ENCODE measurements at regions not wholly inside any gene's neighbourhood (a gene's known extent, or its start where the extent isn't known, plus 50 kb on each side); places are given as distances from the start of the nearest gene placed in this dataset.

DNA sequence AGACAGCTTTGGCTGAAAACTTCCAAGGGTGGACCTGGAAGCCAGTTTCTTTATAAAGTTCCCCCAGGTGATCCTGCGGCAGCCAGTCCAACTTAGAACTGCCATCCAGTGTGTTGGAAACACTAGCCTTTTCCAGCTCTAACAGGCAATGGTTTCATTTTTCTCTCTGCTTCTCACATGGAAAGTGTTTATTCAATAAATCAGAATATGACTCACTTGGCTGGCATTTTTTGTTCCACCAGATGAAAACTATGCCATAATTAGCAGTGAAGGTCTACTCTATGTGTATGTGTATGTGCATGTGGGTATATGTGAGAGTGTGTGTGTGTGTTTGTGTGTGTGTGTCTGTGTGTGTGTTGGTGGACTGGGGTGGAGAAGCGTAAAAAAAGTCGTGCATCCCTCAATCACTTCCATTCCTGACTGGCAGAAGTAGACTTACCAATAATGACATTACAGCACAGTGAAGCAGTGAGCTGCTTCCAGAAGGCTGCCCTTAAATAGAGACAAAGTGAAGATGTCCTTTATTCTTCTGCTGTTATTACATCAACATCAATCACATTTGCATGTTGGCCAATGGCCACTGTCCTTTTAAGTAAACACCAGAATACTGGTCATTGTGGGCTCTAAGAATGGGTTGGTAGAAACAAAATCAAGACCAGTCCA, 90.9 kb upstream of the SETBP1 start:
- intact Hi-C loops (cut with DNase I, micrococcal nuclease) = no loop called here
- ATAC-seq (no peak), DNase-seq (no peak)
- Mint-ChIP-seq H3K27ac (no peak overlapping the region), H3K9me3 (ENCODE audit: low read depth) (no peaks in the 10 kb centered on the region), H3K4me3 (no peak overlapping the region), H3K4me1 (peaks cover 4% of the 10 kb centered on the region), H3K36me3 (ENCODE audit: low read depth) (no peaks in the 10 kb centered on the region), H3K27me3 (peaks cover 4% of the 10 kb centered on the region)
- ChIA-PET CTCF (no interaction called here), POLR2A (no interaction called here)

DNA sequence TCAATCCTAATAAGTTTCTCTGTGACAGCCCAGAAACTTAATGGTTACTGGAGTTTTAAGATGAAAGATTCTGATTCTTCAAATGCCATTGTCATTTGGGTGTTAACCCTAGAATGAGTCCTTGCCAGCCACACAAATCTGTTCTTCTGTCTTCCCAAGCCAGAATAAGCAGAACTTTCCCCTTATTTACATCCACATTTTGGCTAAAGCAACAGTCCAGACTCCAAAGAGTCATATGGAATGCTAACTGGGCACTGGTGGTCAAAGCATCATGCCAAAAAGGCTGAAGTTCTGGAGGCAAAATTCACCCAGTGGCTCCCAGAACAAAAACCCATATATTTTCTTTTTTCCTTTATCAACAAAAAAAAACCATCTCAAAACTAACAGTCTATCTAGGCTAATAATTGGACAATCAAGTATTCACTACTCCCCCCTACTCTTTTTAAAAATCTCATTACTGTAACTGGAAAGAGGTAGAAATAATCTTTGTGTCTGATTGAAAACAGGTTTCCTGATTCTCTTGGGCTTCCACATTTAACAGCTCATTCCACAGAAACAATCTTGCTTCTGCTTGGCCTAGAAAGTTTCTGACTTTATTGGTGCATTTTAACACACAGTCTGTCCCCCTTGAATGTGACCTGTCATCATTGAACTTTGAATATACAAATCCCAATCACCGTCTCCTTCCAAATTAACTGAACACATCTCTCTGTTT, 89.6 kb upstream of the SETBP1 start:
- ChIA-PET POLR2A (no interaction called here), CTCF (no interaction called here)
- no peak for DNase-seq
- H3K4me3 Mint-ChIP-seq = no peak overlapping the region
- no peaks in the 10 kb centered on the region for H3K9me3 Mint-ChIP-seq (ENCODE audit: low read depth)
- intact Hi-C loops (cut with DNase I, micrococcal nuclease) = no loop called here
- no peaks in the 10 kb centered on the region for H3K36me3 Mint-ChIP-seq (ENCODE audit: low read depth)
- ATAC-seq = no peak
- H3K27ac Mint-ChIP-seq = no peak overlapping the region
- peaks cover 4% of the 10 kb centered on the region for H3K27me3 Mint-ChIP-seq
- peaks cover 4% of the 10 kb centered on the region for H3K4me1 Mint-ChIP-seq

DNA sequence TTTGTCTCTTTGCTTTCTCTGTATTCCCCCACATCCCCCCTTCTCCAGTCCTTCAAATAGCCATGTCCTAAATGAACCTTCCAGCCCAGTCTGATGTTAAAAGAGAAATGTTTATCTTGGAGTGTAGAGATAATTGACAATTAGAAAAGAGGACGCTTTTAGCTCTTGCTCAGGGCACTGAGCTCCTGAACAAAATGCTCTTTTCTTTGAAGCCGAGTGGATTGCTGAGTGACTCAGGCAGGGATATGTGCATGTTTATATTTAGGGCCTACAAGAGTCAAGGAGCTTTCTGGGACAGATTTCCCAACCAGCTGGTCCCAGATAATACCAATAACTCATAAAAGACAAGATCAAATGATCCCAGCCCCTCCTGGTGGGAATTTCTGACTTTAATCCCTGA, 88.0 kb upstream of the SETBP1 start:
- Mint-ChIP-seq H3K27me3 (peaks cover 8% of the 10 kb centered on the region), H3K36me3 (ENCODE audit: low read depth) (no peaks in the 10 kb centered on the region), H3K9me3 (ENCODE audit: low read depth) (no peaks in the 10 kb centered on the region), H3K4me3 (no peak overlapping the region), H3K27ac (no peak overlapping the region), H3K4me1 (peaks cover 14% of the 10 kb centered on the region)
- POLR2A ChIA-PET = no interaction called here
- intact Hi-C loops (cut with DNase I, micrococcal nuclease) = no loop called here
- ATAC-seq = no peak
- CTCF ChIA-PET = no interaction called here
- no peak for DNase-seq

- POLR2A ChIA-PET = interaction anchor here (0.6 kb wide), 1 partner anchor 33 kb away, joined by 3 read pairs; no protein-coding TSS in a partner anchor
- no peaks in the 10 kb centered on the region for H3K9me3 Mint-ChIP-seq (ENCODE audit: low read depth)
- intact Hi-C loops (cut with DNase I, micrococcal nuclease) = no loop called here
- H3K4me3 Mint-ChIP-seq = no peak overlapping the region
- CTCF ChIA-PET = interaction anchor here (0.6 to 1.4 kb wide), 2 partner anchors 9 to 196 kb away, joined by 3 to 4 read pairs; no protein-coding TSS in a partner anchor
- no peak for DNase-seq
- no peak overlapping the region for H3K27ac Mint-ChIP-seq
- no peaks in the 10 kb centered on the region for H3K36me3 Mint-ChIP-seq (ENCODE audit: low read depth)
- H3K4me1 Mint-ChIP-seq = peaks cover 11% of the 10 kb centered on the region
- H3K27me3 Mint-ChIP-seq = peaks cover 15% of the 10 kb centered on the region
- no peak for ATAC-seq
Observed at GRCh38 chr18:44594799-44595467, 85.8 kb upstream of the SETBP1 start.

DNA sequence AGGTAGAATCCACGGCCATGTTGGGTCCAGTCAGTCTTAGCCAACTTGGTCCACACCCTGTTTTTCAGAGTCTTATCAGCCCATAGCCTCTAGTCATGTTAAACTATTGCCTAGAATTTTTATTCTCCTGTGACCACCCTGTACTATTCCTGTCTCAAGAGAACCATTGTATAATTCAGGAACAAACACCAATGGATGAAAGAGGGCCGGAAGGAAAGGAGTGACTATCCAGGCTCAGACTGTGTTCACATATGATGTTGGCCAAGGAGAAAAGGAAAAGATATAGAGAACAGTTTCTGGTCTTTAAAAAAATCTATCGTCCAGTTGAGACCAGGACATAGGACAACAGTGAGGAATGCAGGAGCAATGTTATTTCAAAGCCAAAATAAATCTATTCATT, 82.9 kb upstream of the SETBP1 start:
- H3K9me3 Mint-ChIP-seq (ENCODE audit: low read depth) = no peaks in the 10 kb centered on the region
- no peaks in the 10 kb centered on the region for H3K36me3 Mint-ChIP-seq (ENCODE audit: low read depth)
- ChIA-PET CTCF (interaction anchor here (0.6 to 0.7 kb wide), 2 partner anchors 61 to 95 kb away, joined by 3 read pairs; no protein-coding TSS in a partner anchor), POLR2A (interaction anchor here (0.6 kb wide), 1 partner anchor 47 kb away, joined by 9 read pairs; no protein-coding TSS in a partner anchor)
- intact Hi-C loops (cut with DNase I, micrococcal nuclease) = no loop called here
- peaks cover 11% of the 10 kb centered on the region for H3K4me1 Mint-ChIP-seq
- H3K4me3 Mint-ChIP-seq = no peak overlapping the region
- DNase-seq = no peak
- no peak overlapping the region for H3K27ac Mint-ChIP-seq
- peaks cover 12% of the 10 kb centered on the region for H3K27me3 Mint-ChIP-seq
- no peak for ATAC-seq

DNA sequence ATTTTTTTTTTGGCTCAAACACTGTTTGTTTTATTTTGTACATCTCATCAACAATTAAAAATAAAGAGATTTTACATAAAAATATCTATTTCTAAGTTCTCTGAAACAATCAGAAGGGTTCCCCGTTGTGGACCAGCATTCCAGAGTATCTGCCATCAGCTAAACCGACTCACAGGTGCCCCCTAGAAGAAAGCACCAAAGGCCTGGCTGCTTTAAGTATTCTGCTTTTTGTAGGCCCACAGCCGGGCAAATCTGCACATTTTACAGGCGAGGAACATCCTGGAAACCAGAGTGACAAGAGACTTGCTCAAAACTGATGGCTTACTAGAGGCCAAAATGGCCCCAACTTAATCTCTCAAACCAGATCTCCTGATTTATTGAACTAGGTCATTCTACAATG, 82.2 kb upstream of the SETBP1 start:
- ATAC-seq (no peak), DNase-seq (no peak)
- intact Hi-C loops (cut with DNase I, micrococcal nuclease) = no loop called here
- CTCF ChIA-PET = interaction anchor here (0.6 to 0.7 kb wide), 2 partner anchors 62 to 94 kb away, joined by 3 read pairs; no protein-coding TSS in a partner anchor
- Mint-ChIP-seq H3K36me3 (ENCODE audit: low read depth) (no peaks in the 10 kb centered on the region), H3K27me3 (peaks cover 12% of the 10 kb centered on the region), H3K4me3 (no peak overlapping the region), H3K9me3 (ENCODE audit: low read depth) (no peaks in the 10 kb centered on the region), H3K4me1 (peaks cover 11% of the 10 kb centered on the region), H3K27ac (no peak overlapping the region)
- POLR2A ChIA-PET = interaction anchor here (0.6 kb wide), 1 partner anchor 46 kb away, joined by 9 read pairs; no protein-coding TSS in a partner anchor

DNA sequence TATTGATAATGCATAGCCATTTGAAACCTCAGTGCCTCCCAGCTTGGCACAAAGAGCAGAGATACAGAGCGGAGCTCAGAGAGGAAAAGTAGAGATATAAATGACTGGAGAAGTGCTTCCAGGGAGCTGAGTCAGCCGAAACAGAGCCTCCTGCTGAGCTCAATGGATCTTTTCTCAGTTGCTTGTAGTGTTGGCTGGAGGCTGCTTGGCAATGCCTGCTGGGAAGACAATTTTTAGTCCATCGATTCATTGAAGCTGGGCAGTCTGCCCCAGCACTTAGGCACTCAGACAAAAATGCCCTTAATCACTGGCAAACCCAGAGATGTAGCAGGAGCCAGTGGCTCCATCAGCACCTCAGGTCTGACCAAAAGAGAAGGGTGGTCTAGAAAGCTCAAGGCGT, 81.3 kb upstream of the SETBP1 start:
- intact Hi-C loops (cut with DNase I, micrococcal nuclease) = no loop called here
- no peaks in the 10 kb centered on the region for H3K9me3 Mint-ChIP-seq (ENCODE audit: low read depth)
- CTCF ChIA-PET = no interaction called here
- no peak for ATAC-seq
- peaks cover 14% of the 10 kb centered on the region for H3K27me3 Mint-ChIP-seq
- no peaks in the 10 kb centered on the region for H3K36me3 Mint-ChIP-seq (ENCODE audit: low read depth)
- POLR2A ChIA-PET = no interaction called here
- no peak overlapping the region for H3K27ac Mint-ChIP-seq
- H3K4me3 Mint-ChIP-seq = no peak overlapping the region
- DNase-seq = no peak
- H3K4me1 Mint-ChIP-seq = peaks cover 11% of the 10 kb centered on the region

DNA sequence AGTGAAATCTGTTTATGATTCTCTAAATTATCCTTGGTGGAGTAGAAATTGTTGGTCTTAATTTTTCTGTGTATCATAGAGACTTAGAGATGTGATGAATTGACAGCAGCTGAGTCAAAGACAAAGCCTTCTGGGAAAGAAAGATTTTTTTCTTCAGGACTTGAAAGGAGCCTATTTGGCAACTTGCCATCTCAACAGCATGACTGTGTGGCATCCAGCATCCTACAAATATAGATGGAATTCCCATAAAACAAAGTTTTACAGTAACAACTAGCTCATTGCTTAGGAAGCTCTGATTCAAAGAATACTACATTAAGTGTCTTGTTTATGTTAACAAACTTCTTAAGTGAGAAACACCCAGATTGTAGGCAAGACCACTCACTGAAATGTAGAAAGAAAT, 79.2 kb upstream of the SETBP1 start:
- Mint-ChIP-seq H3K27ac (no peak overlapping the region), H3K4me3 (no peak overlapping the region), H3K9me3 (ENCODE audit: low read depth) (no peaks in the 10 kb centered on the region), H3K4me1 (peaks cover 11% of the 10 kb centered on the region), H3K27me3 (peaks cover 14% of the 10 kb centered on the region), H3K36me3 (ENCODE audit: low read depth) (no peaks in the 10 kb centered on the region)
- intact Hi-C loops (cut with DNase I, micrococcal nuclease) = no loop called here
- ChIA-PET POLR2A (no interaction called here), CTCF (interaction anchor here (1.3 kb wide), 1 partner anchor 9 kb away, joined by 3 read pairs; no protein-coding TSS in a partner anchor)
- ATAC-seq = no peak
- no peak for DNase-seq

DNA sequence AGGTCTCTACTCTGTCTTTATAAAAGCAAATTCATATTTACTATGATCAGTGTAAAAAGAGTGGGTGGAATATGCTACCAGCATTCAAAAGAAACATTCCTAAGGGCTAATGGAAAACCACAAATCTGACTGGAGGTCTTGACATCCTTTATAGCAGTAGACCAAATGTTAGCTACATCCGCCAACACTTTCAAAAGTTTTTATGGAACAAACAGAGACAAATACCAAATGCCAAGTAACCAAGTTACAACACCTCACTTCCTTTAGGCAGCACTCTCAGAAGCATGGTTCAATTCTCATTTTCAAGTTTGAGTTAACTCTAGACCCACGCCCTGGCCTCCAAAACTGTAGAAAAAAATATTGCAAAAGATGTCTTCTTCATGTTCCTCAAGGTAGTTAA, 78.3 kb upstream of the SETBP1 start:
- peaks cover 3% of the 10 kb centered on the region for H3K4me1 Mint-ChIP-seq
- no peaks in the 10 kb centered on the region for H3K36me3 Mint-ChIP-seq (ENCODE audit: low read depth)
- ATAC-seq = no peak
- peaks cover 12% of the 10 kb centered on the region for H3K27me3 Mint-ChIP-seq
- POLR2A ChIA-PET = no interaction called here
- no peak overlapping the region for H3K27ac Mint-ChIP-seq
- no peak overlapping the region for H3K4me3 Mint-ChIP-seq
- DNase-seq = no peak
- intact Hi-C loops (cut with DNase I, micrococcal nuclease) = no loop called here
- CTCF ChIA-PET = interaction anchor here (1.3 kb wide), 1 partner anchor 8 kb away, joined by 3 read pairs; no protein-coding TSS in a partner anchor
- no peaks in the 10 kb centered on the region for H3K9me3 Mint-ChIP-seq (ENCODE audit: low read depth)

DNA sequence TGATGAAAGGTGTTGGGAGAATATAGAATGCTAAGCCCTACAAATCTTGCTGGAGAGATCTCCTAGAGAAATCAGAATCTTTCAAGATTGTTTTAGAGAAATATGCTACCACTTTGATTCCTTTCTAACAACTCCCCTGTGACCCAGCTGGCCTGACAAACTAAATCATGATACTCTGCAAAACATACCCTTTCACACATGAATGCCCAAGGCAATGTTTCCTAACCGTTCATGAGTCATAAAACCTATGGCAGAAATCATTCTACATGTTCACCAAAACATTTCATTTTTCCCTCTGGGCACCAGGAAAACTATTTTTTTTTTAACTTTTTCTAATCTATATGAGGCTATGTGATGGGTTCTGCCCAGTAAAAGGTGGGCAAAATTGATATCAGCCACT, 77.8 kb upstream of the SETBP1 start:
- peaks cover 9% of the 10 kb centered on the region for H3K27me3 Mint-ChIP-seq
- no peaks in the 10 kb centered on the region for H3K4me1 Mint-ChIP-seq
- ATAC-seq = no peak
- ChIA-PET POLR2A (no interaction called here), CTCF (interaction anchor here (1.8 kb wide), 1 partner anchor 7 kb away, joined by 4 read pairs; no protein-coding TSS in a partner anchor)
- no peak overlapping the region for H3K27ac Mint-ChIP-seq
- H3K4me3 Mint-ChIP-seq = no peak overlapping the region
- H3K36me3 Mint-ChIP-seq (ENCODE audit: low read depth) = no peaks in the 10 kb centered on the region
- intact Hi-C loops (cut with DNase I, micrococcal nuclease) = no loop called here
- no peak for DNase-seq
- no peaks in the 10 kb centered on the region for H3K9me3 Mint-ChIP-seq (ENCODE audit: low read depth)

DNA sequence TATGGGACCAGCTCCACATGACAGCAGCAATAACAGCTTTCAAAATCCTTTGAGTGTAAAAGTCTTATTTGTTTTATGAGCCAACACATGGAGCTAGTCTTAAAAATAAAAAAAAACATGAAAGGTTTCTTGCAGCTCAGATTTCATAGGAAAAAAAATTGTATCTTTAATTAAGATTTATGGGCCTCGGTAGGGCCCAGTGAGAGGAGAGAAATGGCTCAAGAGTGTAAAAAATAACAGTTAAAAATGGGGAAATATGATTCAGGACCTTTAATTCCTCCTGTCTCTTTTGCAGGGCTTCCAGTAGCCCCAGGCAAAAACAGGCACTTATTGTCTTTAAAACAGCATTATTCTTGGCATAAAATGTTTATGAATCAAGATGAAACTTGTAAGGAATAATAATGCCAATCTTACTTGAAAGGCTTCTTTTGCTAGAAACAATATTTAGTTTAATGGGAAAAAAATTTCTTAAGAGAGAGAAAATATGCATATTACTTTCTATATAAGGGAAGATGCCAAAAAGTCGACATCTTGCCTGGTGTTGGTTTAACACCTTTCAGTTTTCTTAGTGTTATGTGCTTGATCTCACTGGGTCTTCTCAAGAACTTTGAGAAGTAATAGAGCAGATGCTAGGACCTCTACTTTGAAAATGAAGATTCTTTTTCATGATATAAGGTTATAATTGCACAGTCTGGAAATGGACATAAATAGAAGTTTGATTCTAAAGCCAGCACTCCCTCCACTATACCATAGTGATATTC, 71.3 kb upstream of the SETBP1 start:
- Mint-ChIP-seq H3K9me3 (ENCODE audit: low read depth) (no peaks in the 10 kb centered on the region), H3K4me3 (no peak overlapping the region), H3K27me3 (peaks cover under 1% of the 10 kb centered on the region), H3K27ac (no peak overlapping the region), H3K36me3 (ENCODE audit: low read depth) (no peaks in the 10 kb centered on the region), H3K4me1 (no peaks in the 10 kb centered on the region)
- CTCF ChIA-PET = interaction anchor here (1.5 kb wide), 1 partner anchor 8 kb away, joined by 3 read pairs; no protein-coding TSS in a partner anchor
- intact Hi-C loops (cut with DNase I, micrococcal nuclease) = no loop called here
- no peak for DNase-seq
- POLR2A ChIA-PET = no interaction called here
- ATAC-seq = no peak
